GM06990 (cell line): ENCODE measurements at regions not wholly inside any gene's neighbourhood (a gene's known extent, or its start where the extent isn't known, plus 50 kb on each side); places are given as distances from the start of the nearest gene placed in this dataset.

Source experiments
- DNase-seq: peaks from one replicate; pipeline ENCODE4 v3.0.0-alpha.2; 2011; ENCODE audit not compliant: insufficient read length; ENCODE audit errors: extremely low read depth
- H3K27me3 ChIP-seq: replicated peaks from 2 replicates; pipeline ENCODE4 v1.6.0; 2011; ENCODE audit warnings: low read length; ENCODE audit not compliant: control insufficient read depth, insufficient read depth
- H3K36me3 ChIP-seq: 2 replicates; pipeline ENCODE4 v1.5.1; 2011; ENCODE audit warnings: low read length; ENCODE audit not compliant: control insufficient read depth, insufficient read depth
- H3K4me3 ChIP-seq: replicated peaks from 2 replicates; pipeline ENCODE4 v1.5.1; 2011; ENCODE audit warnings: low read depth, mild to moderate bottlenecking, control low read depth, low read length
- TF ChIP-seq, protein P1 (sequence below): IDR thresholded peaks from 2 replicates; pipeline ENCODE4 v1.5.1; 2011; ENCODE audit warnings: low read length, control low read depth, mild to moderate bottlenecking, inconsistent platforms; ENCODE audit not compliant: insufficient read depth, poor library complexity, severe bottlenecking

GRCh38 chr6:110547266-110547964, 71.0 kb upstream of the SLC22A16 start:
- no peak overlapping the region for H3K4me3 ChIP-seq
- H3K27me3 ChIP-seq = no peaks in the 10 kb centered on the region
- H3K36me3 ChIP-seq = no peaks in the 10 kb centered on the region
- TF ChIP-seq, protein P1, sequence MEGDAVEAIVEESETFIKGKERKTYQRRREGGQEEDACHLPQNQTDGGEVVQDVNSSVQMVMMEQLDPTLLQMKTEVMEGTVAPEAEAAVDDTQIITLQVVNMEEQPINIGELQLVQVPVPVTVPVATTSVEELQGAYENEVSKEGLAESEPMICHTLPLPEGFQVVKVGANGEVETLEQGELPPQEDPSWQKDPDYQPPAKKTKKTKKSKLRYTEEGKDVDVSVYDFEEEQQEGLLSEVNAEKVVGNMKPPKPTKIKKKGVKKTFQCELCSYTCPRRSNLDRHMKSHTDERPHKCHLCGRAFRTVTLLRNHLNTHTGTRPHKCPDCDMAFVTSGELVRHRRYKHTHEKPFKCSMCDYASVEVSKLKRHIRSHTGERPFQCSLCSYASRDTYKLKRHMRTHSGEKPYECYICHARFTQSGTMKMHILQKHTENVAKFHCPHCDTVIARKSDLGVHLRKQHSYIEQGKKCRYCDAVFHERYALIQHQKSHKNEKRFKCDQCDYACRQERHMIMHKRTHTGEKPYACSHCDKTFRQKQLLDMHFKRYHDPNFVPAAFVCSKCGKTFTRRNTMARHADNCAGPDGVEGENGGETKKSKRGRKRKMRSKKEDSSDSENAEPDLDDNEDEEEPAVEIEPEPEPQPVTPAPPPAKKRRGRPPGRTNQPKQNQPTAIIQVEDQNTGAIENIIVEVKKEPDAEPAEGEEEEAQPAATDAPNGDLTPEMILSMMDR = no peak
- DNase-seq = no peak

DNA sequence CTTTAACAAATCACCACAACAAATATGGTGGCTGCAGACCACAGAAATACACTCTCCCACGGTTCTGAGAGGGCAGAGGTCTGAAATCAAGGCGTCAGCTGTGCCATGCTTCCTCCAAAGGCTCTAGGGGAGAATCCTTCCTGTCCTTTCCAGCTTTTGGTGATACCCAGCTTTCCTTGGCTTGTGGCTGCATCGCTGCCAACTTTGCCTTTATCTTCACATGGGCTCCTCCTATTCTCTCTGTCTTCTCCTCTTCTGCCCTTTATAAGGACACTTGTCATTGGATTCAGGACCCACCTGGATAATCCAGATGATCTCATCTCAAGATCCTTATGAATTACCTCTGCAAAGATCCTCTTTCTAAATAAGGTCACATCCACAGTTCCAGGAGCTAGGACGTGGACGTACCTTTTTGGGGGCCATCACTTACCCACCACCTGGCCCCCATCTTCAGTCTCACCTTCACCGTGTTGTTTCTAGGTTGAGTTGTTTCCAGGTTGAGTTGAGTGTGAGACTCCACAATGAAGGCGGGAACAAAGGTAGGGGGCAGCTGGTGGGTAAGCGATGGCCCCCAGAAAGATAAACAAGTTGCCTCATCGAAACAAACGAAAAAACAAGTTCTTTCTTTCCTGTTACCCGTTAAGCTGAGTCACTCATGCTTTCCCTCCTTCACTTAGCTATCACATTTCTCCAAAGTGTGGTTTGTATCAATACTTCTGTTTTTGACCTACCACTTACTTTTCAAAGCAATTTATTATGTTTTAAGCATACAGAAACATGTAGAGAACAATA, 68.9 kb upstream of the SLC22A16 start:
- TF ChIP-seq, protein P1 = no peak
- no peak for DNase-seq
- no peaks in the 10 kb centered on the region for H3K27me3 ChIP-seq
- no peak overlapping the region for H3K4me3 ChIP-seq
- no peaks in the 10 kb centered on the region for H3K36me3 ChIP-seq

GRCh38 chr6:110544472-110544871, 68.1 kb upstream of the SLC22A16 start:
- DNase-seq = no peak
- TF ChIP-seq, protein P1 = no peak
- Histone ChIP-seq H3K4me3 (no peak overlapping the region), H3K36me3 (no peaks in the 10 kb centered on the region), H3K27me3 (no peaks in the 10 kb centered on the region)

- no peaks in the 10 kb centered on the region for H3K36me3 ChIP-seq
- no peak for DNase-seq
- H3K4me3 ChIP-seq = no peak overlapping the region
- H3K27me3 ChIP-seq = no peaks in the 10 kb centered on the region
- TF ChIP-seq, protein P1 = no peak
Measured at GRCh38 chr6:110543106-110543505, 66.7 kb upstream of the SLC22A16 start.

GRCh38 chr6:110542311-110543024, 66.1 kb upstream of the SLC22A16 start:
- Histone ChIP-seq H3K36me3 (no peaks in the 10 kb centered on the region), H3K4me3 (no peak overlapping the region), H3K27me3 (no peaks in the 10 kb centered on the region)
- TF ChIP-seq, protein P1 = no peak
- DNase-seq = no peak
